ENCODE measurements at regions not wholly inside any gene's neighbourhood (a gene's known extent, or its start where the extent isn't known, plus 50 kb on each side); places are given as distances from the start of the nearest gene placed in this dataset.

DNA sequence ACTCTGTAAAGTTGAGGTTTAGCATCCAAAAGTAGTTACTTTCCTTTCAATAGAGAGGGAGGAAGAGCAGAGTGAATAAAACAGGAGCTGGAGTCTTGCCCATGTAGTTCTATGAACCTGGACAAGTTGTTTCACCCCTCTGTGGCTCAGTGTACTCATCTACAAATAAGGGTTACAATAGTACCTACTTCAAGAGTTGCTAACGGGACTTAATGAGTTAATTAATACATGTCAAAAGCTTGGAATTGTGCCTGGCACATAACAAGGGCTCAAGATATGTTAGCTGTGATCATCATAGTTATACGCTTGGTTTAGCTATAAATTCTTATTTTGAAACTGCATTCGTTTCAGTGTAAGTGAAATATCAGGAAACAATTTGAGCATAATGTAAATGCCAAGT is 388.5 kb upstream of the THBS1 start:
- no peak for DNase-seq

DNA sequence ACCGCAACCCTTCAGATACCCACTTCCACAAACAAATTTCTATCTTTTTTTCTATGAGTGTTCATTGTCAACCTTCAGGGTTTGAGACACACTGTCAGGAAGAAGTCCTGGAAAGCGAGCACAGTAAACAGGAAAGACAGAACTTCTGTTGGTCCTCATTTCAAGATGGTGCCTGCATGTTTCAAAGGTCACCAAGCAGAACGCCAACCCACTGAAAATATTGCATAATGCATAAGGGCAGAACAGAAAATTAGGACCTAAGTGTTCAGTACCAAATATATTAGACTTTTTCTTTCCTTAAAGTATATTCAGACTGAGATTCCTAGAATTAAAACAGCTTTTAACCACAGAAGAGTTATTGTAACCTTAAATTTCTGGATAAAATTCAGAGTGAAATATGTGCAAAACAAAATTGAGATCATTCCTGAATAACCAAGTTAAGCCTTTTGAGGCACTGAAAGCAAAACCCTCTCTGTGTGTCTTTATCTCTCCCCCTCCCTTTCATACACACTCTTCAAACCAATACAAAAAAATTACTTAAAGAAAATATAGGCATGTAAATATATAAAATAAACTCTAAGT is 387.8 kb upstream of the THBS1 start:
- DNase-seq: no peak

DNA sequence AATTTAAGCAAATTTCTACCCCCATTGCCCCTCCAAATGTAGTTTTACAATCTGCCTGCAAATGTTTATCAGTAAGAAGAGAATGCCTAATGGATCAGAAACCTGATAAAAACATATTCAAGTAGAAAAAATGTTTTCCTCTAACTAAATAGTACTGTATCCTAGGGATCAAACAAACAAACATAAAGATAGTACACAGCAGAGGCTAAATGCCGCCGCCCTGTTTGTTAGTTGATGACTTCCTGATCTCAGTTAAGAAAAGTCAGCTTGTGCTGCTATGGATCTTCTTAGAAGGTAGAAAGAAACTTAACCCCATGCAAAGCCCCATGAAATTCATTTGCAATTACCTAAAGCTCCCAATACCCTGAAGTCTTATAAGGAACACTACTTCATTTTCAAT is 387.3 kb upstream of the THBS1 start:
- no peak for DNase-seq

DNA sequence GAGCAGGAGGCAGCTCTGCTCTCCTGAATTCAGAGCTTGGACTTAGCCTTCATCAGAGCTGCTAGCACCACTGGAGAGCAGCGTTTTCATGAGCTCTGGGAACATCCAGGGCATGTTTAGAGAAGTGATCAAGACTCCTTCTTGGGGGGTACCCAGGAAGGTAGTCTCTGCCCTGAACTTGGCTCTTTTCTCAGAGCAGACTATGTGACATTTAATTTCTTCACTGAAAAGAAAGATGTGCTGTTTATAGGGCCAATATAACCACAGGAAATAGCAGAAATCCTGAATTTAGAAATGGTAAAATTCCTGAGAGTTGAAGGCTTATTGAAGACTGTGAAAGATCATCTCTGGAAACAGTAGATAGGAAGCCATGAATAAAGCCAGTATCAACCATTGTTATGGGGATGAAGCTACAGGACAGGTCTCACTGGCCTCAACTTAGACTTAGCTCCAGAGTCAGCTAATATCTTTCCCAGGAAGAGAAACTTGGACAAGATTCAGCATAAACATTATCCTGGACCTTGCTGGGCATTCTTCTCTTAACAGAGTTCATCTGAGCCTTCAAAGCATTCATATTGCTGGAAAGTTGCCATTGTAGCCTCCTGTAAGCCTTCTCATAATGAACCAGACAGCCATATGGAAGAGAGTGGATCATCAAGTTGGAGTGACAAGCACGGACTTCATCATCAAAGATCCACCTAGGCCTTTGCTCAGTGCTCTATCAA is 386.6 kb upstream of the THBS1 start:
- DNase-seq: no peak

DNA sequence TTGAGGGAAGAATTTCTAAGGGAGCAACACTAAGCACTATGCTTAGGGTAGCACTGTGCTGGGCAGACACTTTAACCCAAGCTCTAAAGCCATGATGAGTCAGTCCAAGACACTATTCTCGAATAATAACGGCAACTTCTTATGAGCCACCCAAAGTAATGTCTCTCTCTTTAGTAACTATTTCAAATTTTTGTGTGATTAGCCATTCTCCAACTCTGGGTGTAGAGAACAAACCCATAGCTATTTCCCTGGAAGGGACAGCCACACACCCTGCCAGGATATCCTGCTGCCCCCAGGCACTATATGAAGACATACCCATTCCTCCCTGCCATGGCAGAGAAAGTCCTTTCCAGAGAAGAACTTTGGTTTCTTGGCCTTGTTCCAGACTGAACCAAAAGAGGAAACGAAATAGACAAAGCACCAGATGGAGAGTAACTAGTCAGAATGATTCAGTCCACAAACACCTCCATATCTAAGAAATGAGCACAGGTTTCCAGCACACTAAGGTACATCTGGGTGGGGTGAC is 384.9 kb upstream of the THBS1 start:
- DNase-seq: no peak

DNA sequence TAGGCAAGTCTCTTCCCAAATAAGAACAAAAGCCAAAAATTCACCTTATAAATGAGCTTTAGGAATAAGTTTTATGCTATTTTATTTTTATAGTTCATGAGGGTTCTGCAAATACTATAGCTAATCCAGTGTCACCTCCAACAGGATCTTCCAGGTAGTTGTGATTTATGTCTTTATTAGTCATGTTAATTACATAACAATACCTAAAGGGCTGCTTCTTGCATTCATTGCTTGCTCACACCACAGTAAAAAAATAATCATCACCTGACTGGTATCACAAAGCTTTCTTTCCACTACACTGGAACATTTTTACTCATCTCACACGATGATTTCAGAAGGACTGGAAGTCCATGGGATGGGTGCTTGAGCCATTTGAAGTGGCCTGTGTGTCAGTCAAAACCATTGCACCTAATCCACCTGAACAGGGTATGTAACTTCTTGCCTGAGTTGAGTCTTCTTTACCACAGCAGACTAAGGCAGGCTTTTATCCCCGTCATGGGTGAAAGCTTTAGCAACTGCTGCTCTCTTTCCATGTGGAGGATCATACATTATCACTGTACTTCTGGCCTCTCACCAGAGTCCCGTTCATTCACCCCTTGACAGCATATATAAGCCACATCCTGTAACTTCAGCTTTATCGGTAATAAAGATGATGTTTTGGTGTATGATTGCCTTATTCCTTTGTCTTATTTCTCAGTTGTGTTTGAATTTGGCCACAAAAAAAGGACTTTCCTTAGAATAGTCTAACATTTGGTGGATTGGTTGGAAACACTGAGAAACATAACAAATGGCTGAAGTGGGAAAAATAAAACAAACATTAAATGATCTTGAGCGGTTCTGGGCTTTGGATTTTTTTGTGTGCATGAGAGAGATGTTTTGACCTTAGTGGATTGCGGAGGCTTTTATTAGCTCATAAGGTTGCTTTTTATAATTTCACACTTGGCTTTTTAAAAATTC is 382.6 kb upstream of the THBS1 start:
- DNase-seq: no peak

DNA sequence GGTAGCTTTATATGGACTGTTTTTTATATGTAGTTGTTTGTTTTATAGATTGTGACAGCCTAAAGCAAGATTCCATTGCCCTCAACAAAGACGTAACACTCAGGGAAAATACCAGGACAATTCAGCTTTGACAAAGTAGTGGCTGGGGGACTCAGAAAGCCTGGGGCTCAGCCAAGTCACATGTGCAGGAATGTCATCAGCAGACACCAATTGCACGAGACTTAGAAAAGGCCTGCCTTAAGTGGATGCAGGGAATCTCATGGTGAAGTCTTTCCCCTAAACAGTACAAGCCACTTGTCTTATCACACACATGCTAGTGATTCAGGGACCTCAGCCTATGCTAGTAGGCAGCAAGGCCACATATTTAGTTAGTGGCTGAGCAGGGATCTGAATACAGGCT is 381.8 kb upstream of the THBS1 start:
- DNase-seq: no peak

DNA sequence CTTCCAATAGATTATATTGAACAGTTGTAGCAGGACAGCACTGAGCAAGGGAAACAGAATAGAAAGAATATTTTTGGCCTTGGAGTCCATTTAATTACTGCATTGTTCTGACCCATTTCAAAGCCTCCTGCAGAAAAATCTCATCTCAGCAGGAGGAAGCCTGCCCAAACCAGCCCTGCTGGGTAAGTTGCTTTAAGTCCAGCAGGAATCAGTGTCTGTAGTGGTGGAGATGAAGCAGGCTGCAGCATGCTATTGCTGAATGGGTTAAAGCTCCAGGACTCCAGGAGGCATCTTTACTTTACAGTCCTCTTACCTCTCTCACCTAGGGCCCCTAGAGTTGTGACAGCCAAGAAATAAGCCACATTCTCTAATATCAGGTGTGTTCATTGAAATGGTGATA is 380.3 kb upstream of the THBS1 start:
- no peak for DNase-seq

DNA sequence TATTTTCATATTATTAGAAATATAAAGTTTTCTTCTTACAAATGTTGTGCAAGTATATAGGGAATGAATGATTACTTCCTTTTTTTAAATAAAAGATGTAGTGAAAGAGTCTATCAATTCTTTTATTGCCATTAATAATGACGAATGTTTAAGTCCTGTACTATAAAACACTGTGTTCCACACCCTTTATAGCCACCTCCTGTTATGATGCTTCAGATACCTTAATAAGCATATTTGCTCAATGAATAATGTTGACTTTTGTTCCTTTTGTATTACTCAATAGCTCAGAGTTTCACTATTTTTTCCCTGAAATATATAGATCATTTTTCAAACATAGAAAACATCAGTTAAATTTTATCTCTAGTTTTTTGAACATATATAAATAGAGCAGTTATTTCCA is 378.2 kb upstream of the THBS1 start:
- DNase-seq: no peak

DNA sequence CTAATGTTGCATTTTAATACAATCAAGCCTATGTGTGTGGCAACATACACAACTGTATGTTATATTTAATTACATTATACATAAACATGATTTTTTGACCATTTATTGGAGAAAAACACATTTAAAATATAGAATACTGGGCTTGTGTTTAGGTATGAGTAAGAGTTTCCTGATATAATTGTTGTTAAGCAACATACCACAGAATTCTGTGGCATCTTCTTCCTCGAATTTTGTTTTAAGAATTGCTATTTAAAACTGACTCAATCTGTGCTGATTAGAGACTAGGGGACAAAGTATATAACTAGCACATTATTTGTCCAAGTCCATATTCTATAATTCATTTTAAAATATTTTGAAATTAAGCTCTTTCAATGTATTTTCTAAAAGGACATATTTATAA is 376.8 kb upstream of the THBS1 start:
- no peak for DNase-seq

DNA sequence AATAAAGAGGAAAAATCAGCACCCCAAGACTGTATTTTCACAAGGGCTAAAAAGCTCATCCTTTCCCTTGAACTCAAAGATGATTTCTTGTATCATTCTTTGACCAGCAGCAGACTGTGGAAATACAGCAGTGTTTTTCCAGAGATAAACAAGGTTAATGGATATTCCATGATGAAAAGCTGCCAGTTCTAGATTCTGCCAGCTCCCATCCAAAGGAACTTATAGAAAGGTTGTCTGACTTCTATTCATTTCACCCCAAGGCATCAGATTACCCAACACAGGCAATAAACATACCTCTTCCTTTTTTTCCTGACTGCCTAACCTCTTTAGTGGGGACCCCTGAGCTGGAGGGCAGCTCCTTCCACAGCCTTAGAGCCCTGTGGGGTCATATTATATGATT is 375.8 kb upstream of the THBS1 start:
- DNase-seq: no peak

DNA sequence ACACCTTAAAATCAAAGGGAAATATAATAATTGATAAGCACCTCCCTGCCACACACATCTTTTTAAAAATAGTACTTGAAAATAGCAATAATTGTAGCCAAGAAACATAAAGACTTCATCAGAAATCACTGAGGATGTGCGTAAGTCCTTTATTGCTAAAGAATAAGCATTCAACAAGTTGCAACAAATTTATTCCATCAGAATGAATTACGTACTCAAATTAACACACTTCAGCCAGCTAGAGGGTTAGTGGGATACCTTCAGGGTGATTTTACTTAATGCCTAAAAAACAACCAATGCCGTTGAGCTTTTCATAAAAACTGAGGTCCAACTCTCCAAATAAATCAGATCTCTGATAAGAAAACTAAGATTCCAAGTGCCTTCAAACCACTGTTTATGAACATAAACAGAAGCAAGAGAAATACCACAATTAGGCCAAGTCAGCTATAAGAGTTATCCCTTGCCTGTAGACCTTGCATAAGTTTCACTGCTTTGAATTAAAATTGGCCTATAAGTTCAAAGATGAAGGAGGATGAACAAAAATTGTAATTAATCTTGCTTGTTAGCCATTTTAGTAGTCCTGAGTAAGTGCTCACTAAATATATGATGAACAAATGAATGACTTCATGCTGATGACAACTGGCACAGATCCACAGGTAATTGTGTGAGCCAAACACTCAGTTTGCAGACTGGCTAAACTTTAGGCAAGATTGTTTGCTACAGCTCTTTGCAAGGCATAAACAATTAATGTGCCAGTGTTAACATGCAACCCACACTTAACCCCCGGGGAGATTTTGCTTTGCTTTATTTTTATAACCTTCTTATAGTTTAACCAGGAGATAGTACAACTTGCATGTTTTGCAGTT is 375.1 kb upstream of the THBS1 start:
- no peak for DNase-seq

DNA sequence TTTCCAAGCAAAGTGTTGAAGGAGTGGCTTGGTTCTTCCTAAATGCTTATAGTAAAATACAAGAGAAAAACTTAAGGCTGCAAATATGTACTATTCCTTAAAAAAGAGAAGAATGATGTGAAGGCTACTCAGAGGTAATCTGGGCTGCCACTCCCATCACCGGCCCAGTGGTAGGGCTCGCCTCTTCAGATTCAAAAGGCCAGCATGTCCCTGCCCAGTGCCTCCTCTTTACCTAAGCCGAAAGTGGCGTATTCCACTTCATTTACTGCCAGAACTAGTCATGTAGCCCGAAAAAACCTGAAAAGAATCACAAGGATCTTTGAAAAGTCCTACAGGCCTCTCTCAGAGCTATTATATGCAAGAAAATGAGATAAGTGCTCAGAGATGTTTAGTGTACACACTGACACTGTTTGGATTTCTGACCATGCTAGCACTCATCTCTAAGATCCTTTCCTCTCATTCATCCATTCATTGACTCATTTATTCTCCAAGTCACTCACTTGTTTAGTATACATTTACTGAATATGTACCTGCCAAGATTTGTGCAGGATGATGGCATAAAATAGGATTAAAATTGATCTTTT is 373.3 kb upstream of the THBS1 start:
- DNase-seq: no peak

DNA sequence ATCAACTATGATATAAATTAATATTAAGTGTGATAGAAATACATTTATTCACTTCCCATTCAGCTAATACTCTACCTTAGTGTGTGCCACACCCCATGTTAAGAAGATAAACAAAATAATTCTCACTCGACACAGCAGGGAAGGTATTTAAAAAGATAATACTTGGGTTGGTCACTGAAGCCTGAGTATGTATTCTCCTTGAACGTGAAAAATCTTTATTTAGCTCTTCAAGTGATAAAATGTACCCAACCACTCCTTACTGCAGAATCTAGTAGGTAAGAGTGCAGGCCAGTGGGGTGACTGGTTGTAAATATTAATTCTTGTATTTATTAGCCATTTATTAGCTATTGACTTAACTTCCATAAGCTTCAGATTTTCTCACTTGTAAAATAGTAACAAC is 372.7 kb upstream of the THBS1 start:
- no peak for DNase-seq

DNA sequence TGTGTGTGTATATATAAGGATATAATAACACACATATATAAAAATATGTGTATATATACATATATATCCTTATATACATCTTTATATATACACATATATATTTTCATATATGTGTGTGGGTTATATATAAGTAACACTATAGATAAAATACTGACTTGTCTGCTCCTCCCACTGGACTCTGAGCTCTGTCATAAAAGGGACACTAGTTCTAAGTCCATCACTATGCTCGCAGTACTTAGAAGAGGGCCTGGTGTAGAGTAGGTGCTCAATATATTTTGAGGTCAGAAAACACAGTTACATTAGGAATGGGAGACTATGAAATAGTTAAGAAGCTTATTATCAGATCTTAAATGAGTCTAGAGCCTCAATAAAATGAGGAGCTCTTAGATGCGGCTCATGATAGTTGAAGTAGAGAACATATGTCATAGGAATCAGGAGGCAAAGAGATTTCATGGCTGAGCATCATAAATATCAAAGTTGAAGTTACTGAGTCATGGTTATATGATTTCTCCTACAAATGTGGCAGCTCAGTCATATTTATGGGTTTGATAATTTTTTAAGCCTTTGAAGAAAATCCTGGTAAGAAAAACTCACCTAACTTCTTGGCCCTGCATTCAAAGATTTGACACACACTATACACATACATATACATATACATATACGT is 371.2 kb upstream of the THBS1 start:
- DNase-seq: no peak

DNA sequence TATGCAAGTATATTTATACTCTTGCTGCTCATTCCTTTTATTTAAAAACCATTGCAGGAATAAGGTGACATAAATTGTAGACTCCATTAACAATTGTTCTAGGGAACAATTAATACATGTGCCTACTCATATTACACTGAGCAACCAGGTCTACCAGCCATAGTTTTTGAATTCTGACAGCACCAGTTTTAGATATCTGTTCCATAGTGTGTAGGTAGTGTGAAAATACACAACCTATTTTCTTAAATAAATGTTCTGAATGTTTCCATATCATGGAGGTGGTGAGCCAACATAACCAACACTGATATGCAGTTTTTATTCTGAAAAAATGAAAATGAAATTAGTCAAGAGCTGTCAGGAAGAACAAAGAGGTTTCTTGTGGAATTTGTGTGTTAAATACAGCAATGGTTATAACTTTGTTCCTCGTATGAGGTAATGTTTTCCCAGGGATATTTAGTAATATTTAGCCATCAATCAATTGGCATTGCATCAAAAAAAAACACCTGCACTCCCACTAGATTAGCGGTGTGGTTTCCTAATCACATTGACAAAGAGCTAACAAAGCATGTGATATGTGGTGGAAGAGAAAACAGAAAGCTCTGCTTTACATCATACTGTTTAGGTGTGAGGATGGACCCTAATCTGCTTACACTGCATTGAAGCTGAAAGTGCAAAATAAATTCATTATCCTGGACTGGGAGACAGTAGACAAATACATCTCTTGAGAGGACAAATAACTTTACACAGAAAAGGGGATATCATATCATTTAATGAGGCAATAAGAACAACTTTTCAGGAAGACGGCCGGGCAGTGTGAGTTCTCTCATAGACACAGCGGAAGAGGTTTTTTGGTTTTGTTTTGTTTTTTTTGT is 369.5 kb upstream of the THBS1 start:
- DNase-seq: no peak

DNA sequence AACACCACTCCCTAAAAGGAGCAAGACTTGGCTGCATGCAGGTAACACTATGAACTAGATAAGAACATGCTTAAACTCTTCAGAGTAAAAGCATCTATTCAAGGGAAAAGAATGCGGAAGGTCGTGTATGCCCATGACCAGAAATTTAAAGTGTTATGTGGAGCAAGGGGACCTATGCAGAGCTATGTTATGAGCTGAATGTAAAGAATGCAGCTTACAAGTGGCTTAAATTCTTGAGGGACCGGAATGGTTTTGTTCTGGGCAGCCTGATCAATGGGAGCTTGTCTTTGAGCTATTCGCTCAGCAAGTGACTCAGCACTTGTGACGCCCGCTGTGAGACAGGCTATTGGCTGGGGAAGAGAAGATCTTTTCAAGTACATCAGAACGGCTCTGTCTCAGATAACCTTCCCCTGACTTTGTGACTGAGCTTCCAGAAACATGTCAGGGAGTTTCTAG is 367.5 kb upstream of the THBS1 start:
- no peak for DNase-seq

DNA sequence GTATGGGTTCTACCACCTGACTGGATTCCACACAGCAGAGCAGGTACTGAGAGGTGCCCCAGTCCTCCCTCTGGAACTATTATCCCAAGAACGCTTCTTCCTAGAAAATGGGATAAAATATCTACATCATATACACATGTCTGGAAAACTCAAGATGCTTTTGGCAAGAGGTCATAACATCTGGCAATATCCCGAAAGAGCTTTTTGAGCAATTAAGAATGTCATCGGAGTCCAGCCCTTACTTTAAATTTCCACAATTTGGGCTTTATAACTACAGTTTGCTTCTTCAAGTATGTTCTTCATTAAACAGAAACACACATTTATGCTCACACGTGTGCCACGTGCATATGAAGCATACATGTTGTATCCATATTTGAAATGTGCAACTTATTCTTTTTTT is 365.9 kb upstream of the THBS1 start:
- no peak for DNase-seq

DNA sequence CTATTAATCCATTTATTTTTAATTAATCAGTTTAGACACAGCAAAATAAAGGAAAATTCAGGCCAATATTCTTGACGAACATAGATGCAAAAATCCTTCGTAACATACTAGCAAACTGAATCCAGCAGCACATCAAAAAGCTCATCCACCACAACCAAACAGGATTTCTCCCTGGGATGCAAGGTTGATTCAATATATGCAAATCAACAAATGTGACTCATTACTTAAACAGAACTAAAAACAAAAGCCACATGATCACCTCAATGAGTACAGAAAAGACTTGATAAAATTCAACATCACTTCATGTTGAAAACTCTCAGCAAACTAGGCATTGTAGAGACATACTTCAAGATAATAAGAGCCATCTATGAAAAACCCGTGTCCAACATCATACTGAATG is 364.1 kb upstream of the THBS1 start:
- DNase-seq: no peak

DNA sequence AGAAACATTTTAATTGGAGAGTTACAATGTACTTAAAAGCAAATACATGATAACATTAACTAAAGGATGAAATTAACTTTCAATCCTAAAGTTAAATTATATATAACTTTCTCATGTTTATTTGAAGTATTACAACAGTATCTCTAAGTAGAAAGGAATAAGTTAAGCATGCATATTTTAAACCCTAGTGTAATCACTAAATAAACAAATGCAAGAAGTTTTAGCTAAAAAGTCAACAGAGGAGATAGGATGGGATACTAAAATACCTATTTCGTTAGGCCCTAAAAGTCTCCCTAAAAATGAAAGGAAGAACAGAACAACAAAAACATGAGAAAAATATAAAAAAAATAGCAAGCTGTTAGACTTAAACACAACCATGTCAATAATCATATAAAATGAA is 361.3 kb upstream of the THBS1 start:
- DNase-seq: no peak

Data from T-helper 2 cell (primary cell).